Lower lobe of right lung (tissue), 2 donors: ENCODE measurements at regions not wholly inside any gene's neighbourhood (a gene's known extent, or its start where the extent isn't known, plus 50 kb on each side); places are given as distances from the start of the nearest gene placed in this dataset.

Experiments used
- ATAC-seq, 2 donors: fragments of 200-7000 bp; cut with Tn5 transposase; one replicate each; pipeline ENCODE4 v1.9.1; 2020 to 2022; ENCODE audit warnings: mild to moderate bottlenecking in 2 of 2, moderate library complexity in 2 of 2
- DNase-seq: peaks from one replicate; pipeline ENCODE4 v3.0.0-alpha.2; 2020
- H3K27ac ChIP-seq: fragments of 200-600 bp; one replicate; pipeline ENCODE4 v1.8.0; 2022
- H3K27me3 ChIP-seq: fragments of 200-600 bp; one replicate; pipeline ENCODE4 v1.8.0; 2022; ENCODE audit warnings: low read depth
- H3K36me3 ChIP-seq: fragments of 200-600 bp; one replicate; pipeline ENCODE4 v1.8.0; 2022; ENCODE audit warnings: mild to moderate bottlenecking
- H3K4me1 ChIP-seq: fragments of 200-600 bp; one replicate; pipeline ENCODE4 v1.8.0; 2022
- H3K4me3 ChIP-seq: fragments of 200-600 bp; one replicate; pipeline ENCODE4 v1.8.0; 2022; ENCODE audit warnings: mild to moderate bottlenecking
- H3K9me3 ChIP-seq: fragments of 200-600 bp; one replicate; pipeline ENCODE4 v1.8.0; 2022
- CTCF ChIP-seq: fragments of 200-600 bp; IDR thresholded peaks from one replicate; pipeline ENCODE4 v1.8.0; 2022; ENCODE audit warnings: antibody characterized with exemption, mild to moderate bottlenecking
- intact Hi-C: fragments of 100-400 bp; cut with DNase I; formaldehyde crosslinking; loops from one replicate; pipeline ENCODE4 v1.11.0; 2022
- donor health status: DM: no; HTN: yes; CAD: no; lungs with severe emphysema.

DNA sequence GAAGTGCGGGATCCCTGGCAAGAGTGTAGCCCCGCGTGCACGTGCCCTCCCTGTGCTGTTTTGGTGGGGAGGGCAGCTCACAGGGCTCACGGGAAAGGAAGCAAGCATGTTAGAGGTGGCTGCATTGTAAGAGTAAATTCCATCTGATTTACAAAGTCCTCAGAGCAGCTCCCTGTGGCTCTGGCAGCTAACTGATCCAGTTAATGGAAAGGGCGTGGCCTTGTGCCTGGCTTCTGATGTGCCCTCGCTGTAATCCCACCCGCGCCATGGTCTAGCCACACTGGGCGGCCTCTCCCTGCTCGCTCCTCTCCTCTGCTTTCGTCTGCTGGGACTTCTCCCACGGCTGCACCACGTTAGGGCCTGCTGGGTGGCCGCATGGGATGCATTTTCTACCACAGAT, 258.5 kb downstream of the FGF9 start:
- Histone ChIP-seq H3K4me1 (no peaks in the 10 kb centered on the region), H3K27ac (no peak overlapping the region), H3K9me3 (no peaks in the 10 kb centered on the region), H3K27me3 (no peaks in the 10 kb centered on the region), H3K36me3 (no peaks in the 10 kb centered on the region), H3K4me3 (no peak overlapping the region)
- no peak for DNase-seq
- no peak for ATAC-seq
- no peak for TF ChIP-seq CTCF
- intact Hi-C loops: no loop called here

- H3K27ac ChIP-seq: no peak overlapping the region
- no peaks in the 10 kb centered on the region for H3K4me1 ChIP-seq
- no peak for TF ChIP-seq CTCF
- intact Hi-C loops: no loop called here
- no peak overlapping the region for H3K4me3 ChIP-seq
- no peaks in the 10 kb centered on the region for H3K27me3 ChIP-seq
- H3K36me3 ChIP-seq: no peaks in the 10 kb centered on the region
- DNase-seq (no peak), ATAC-seq (no peak)
- H3K9me3 ChIP-seq: no peaks in the 10 kb centered on the region
These were observed 259.7 kb downstream of the FGF9 start for GRCh38 chr13:21930536-21930935.

- H3K4me1 ChIP-seq: no peaks in the 10 kb centered on the region
- no peak overlapping the region for H3K27ac ChIP-seq
- no peaks in the 10 kb centered on the region for H3K9me3 ChIP-seq
- no peak overlapping the region for H3K4me3 ChIP-seq
- no peaks in the 10 kb centered on the region for H3K27me3 ChIP-seq
- no peaks in the 10 kb centered on the region for H3K36me3 ChIP-seq
- intact Hi-C loops: no loop called here
- ATAC-seq (no peak), DNase-seq (no peak)
- TF ChIP-seq CTCF: no peak
These were observed 261.7 kb downstream of the FGF9 start for GRCh38 chr13:21932578-21932977.

- no peaks in the 10 kb centered on the region for H3K9me3 ChIP-seq
- intact Hi-C loops: no loop called here
- no peak overlapping the region for H3K4me3 ChIP-seq
- no peaks in the 10 kb centered on the region for H3K27me3 ChIP-seq
- H3K36me3 ChIP-seq: no peaks in the 10 kb centered on the region
- H3K4me1 ChIP-seq: no peaks in the 10 kb centered on the region
- DNase-seq (no peak), ATAC-seq (no peak)
- TF ChIP-seq CTCF: no peak
- no peak overlapping the region for H3K27ac ChIP-seq
These were observed 262.1 kb downstream of the FGF9 start for GRCh38 chr13:21932996-21933395.

GRCh38 chr13:21934284-21934683, 263.4 kb downstream of the FGF9 start:
- H3K4me1 ChIP-seq: no peaks in the 10 kb centered on the region
- H3K4me3 ChIP-seq: no peak overlapping the region
- no peaks in the 10 kb centered on the region for H3K27me3 ChIP-seq
- intact Hi-C loops: no loop called here
- H3K36me3 ChIP-seq: no peaks in the 10 kb centered on the region
- DNase-seq (no peak), ATAC-seq (no peak)
- H3K9me3 ChIP-seq: no peaks in the 10 kb centered on the region
- H3K27ac ChIP-seq: no peak overlapping the region
- no peak for TF ChIP-seq CTCF

GRCh38 chr13:21936674-21937073, 265.8 kb downstream of the FGF9 start:
- intact Hi-C loops: no loop called here
- DNase-seq: no peak
- no peaks in the 10 kb centered on the region for H3K36me3 ChIP-seq
- no peak overlapping the region for H3K27ac ChIP-seq
- H3K4me3 ChIP-seq: no peak overlapping the region
- no peaks in the 10 kb centered on the region for H3K9me3 ChIP-seq
- no peaks in the 10 kb centered on the region for H3K27me3 ChIP-seq
- H3K4me1 ChIP-seq: no peaks in the 10 kb centered on the region
- TF ChIP-seq CTCF: no peak
- no peak for ATAC-seq
